ENCODE measurements at regions not wholly inside any gene's neighbourhood (a gene's known extent, or its start where the extent isn't known, plus 50 kb on each side); places are given as distances from the start of the nearest gene placed in this dataset.

GRCh38 chr3:162175878-162176277 lies 679.3 kb downstream of the OTOL1 start:
- TF ChIP-seq CTCF (IDR thresholded peaks at IDR 0.05) (no peak), EZH2 (IDR thresholded peaks at IDR 0.05) (no peak), EZH2phosphoT487 (IDR thresholded peaks at IDR 0.05) (no peak)
